ENCODE measurements at regions not wholly inside any gene's neighbourhood (a gene's known extent, or its start where the extent isn't known, plus 50 kb on each side); places are given as distances from the start of the nearest gene placed in this dataset.
"Not testable (repeated sequence)": the region's sequence is repeated elsewhere in the genome, so short reads cannot be mapped to it uniquely, and the experiment has no call there.

- DNase-seq (ENCODE audit: low read depth in 2 of 2) = no peak
Measured at GRCh38 chr2:195537811-195538210, 119.2 kb upstream of the SLC39A10 start.

GRCh38 chr2:195536906-195537305, 120.1 kb upstream of the SLC39A10 start:
- no peak for DNase-seq (ENCODE audit: low read depth in 2 of 2)

- DNase-seq (ENCODE audit: low read depth in 2 of 2) = peak; percentile 30 to 47
Measured at GRCh38 chr2:195535911-195536522, 121.0 kb upstream of the SLC39A10 start.

GRCh38 chr2:195534971-195535370, 122.1 kb upstream of the SLC39A10 start:
- DNase-seq (ENCODE audit: low read depth in 2 of 2) = no peak

GRCh38 chr2:195533771-195534642, 123.0 kb upstream of the SLC39A10 start:
- DNase-seq (ENCODE audit: low read depth in 2 of 2) = peak; percentile 22 to 27

- DNase-seq (ENCODE audit: low read depth in 2 of 2) = no peak
Measured at GRCh38 chr2:195532628-195533271, 124.3 kb upstream of the SLC39A10 start.

GRCh38 chr2:195532255-195532627, 124.8 kb upstream of the SLC39A10 start:
- DNase-seq (ENCODE audit: low read depth in 2 of 2) = no peak

- DNase-seq (ENCODE audit: low read depth in 2 of 2) = no peak
Measured at GRCh38 chr2:195531754-195532153, 125.3 kb upstream of the SLC39A10 start.

GRCh38 chr2:195523242-195523641, 133.8 kb upstream of the SLC39A10 start:
- DNase-seq (ENCODE audit: low read depth in 2 of 2) = not testable (repeated sequence)

- no peak for DNase-seq (ENCODE audit: low read depth in 2 of 2)
Measured at GRCh38 chr2:195521589-195521988, 135.4 kb upstream of the SLC39A10 start.

GRCh38 chr2:195520671-195521155, 136.3 kb upstream of the SLC39A10 start:
- DNase-seq (ENCODE audit: low read depth in 2 of 2) = no peak

- no peak for DNase-seq (ENCODE audit: low read depth in 2 of 2)
Measured at GRCh38 chr2:195515551-195515950, 141.5 kb upstream of the SLC39A10 start.

GRCh38 chr2:195514365-195514764, 142.7 kb upstream of the SLC39A10 start:
- no peak for DNase-seq (ENCODE audit: low read depth in 2 of 2)

- DNase-seq (ENCODE audit: low read depth in 2 of 2) = no peak
Measured at GRCh38 chr2:195513119-195513518, 143.9 kb upstream of the SLC39A10 start.

- no peak for DNase-seq (ENCODE audit: low read depth in 2 of 2)
Measured at GRCh38 chr2:195509551-195509950, 147.5 kb upstream of the SLC39A10 start.

- no peak for DNase-seq (ENCODE audit: low read depth in 2 of 2)
Measured at GRCh38 chr2:195508139-195508455, 148.9 kb upstream of the SLC39A10 start.

GRCh38 chr2:195507447-195508138, 149.4 kb upstream of the SLC39A10 start:
- DNase-seq (ENCODE audit: low read depth in 2 of 2) = no peak

GRCh38 chr2:195505701-195506100, 151.3 kb upstream of the SLC39A10 start:
- no peak for DNase-seq (ENCODE audit: low read depth in 2 of 2)

GRCh38 chr2:195503208-195503607, 153.8 kb upstream of the SLC39A10 start:
- DNase-seq (ENCODE audit: low read depth in 2 of 2) = no peak

- no peak for DNase-seq (ENCODE audit: low read depth in 2 of 2)
Measured at GRCh38 chr2:195501746-195502145, 155.3 kb upstream of the SLC39A10 start.

- DNase-seq (ENCODE audit: low read depth in 2 of 2) = no peak
Measured at GRCh38 chr2:195500879-195501278, 156.1 kb upstream of the SLC39A10 start.

- DNase-seq (ENCODE audit: low read depth in 2 of 2) = no peak
Measured at GRCh38 chr2:195498839-195499490, 158.1 kb upstream of the SLC39A10 start.

All from stimulated activated CD8-positive, alpha-beta memory T cell treated with anti-CD3 and anti-CD28 coated beads, Interleukin-2, amount 100 ng/mL, for 1 hour (primary cell).